Suppressor macrophage treated with lipopolysaccharide for 4 hours (primary cell): ENCODE measurements at regions not wholly inside any gene's neighbourhood (a gene's known extent, or its start where the extent isn't known, plus 50 kb on each side); places are given as distances from the start of the nearest gene placed in this dataset.

Experiments used
- DNase-seq: peaks from one replicate; pipeline ENCODE4 v3.0.0-alpha.2; 2020

DNA sequence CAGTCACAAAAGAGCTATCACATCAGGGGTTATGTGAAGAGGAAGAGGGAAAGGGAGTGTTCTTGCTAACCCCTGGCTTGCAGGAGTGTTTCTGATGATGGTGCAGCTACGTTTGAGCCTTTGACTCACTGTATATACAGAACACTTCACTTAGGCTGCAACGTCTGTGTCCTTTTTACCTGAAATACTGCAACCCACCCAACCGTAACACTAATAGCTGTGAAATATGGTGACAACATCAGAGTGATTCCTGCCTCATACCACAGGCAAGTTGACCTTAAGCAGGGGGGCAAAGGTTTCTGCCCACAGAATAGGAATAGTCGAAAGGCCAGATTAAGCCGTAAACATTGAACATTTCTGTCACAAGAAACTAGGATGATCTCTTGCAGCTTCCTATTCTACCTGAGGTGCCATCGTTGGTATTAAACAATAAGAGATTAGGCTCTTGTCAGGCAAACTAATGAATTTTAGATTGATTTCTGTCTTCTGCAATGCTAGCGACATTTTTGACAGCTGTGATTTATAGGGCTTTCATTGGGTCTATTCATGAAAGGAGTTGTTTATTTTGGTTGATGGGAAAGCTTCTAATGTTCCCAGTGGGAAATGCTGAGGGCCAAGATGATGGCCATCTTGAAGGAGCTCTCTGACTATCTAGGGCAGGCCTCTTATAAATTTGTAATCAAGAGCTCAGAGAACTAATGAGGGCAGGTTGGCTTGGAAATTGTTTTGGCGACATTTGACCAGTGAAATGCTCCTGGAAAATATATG, 316.8 kb downstream of the PIK3C3 start:
- DNase-seq: no peak

DNA sequence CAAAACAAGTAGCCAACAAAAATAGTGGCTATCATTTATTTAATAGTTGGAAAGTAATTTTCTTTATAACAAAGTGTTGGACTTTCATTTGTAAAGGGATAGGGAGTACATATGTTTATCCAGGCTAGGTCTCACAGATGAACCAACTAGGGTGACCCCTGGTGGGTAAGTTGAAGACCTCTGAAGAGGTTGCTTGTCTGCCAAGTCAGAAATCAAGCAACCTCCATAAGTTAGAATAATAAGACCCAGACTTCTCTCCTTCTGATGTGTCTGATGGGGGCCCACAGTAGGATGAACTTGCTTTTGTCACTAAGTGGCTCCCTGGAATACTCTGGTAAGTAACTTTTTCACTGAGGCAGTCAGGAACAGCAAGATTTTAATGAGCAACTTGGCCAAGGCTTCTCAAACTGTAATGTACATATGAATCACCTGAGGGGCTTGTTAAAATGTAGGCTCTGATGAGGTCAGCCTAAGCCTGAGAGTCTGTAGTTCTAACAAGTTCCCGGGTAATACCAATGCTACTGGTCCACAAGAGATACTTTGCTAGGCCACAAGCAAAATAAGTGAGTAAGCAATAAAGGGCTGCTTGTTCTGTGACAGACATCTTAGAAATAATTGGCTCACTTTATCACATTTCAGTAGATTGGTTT, 319.6 kb downstream of the PIK3C3 start:
- peak; percentile 15 for DNase-seq

DNA sequence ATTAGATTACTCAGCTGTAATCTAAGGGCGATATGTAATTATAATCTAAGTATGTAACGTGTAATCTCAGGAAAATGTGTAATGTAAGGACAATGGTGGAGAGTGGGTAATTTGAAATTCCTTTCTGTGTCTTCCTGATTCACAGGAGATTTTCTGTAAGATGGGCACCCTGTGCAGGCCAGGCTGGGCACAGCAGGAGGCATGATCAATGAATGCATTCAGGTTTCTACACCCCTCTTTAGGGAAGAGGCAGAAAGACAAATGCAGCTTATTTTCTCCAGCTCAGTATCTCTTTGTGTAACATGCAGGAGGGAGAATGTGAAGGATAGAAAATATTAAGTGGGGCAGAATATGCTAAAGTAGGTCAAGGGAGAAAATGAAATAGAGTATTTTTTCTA, 320.1 kb downstream of the PIK3C3 start:
- DNase-seq: no peak

DNA sequence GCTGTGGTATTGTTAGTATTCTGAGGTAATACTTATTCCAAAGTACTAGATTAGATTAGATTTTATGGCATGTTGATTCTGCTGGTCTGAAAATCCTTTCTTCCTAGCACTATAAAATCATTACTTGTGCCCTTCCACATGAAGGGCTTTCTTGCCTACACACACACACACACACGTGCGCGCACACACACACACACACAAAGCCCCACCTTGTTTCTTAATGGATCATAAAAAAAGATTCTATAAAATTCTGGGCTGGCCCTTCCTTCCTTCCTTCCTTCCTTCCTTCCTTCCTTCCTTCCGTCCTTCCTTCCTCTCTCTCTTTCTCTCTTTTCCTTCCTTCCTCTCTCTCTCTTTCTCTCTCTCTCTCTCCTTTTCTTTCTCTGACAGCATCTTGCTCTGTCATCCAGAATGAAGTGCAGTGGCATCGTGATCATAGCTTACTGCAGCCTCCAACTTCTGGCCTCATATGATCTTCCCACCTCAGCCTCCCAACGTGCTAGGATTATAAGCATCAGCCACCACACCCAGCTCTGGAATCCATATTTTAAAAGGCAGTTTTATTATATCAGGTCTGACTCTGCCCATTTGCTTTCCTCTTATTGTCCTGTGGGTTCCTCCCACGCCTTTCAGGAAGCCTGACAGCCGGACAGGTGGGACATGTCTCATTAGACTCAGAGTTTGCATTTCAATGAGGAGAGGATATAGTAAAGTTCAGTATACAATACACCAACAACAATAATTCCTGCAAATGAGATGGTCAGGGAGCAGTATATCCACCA, 321.1 kb downstream of the PIK3C3 start:
- no peak for DNase-seq

DNA sequence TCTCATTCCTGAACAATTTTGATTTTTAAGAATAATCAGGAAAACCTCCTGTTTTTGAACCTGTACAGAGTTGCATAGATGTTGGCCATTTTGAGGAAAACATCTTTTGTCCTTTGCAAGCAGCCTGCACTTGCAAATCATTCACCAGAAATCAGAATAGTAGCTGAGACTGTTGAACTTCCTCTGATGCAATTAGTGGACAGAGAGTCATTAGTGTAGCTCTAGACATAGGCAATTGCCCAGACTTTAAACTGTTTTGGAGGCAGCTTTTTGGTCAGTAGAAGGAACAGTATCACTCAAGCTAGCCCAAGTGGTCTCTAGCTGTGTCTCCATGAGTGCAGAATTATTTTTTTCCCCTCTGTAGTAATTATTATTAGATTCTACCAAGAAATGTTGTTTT, 326.1 kb downstream of the PIK3C3 start:
- DNase-seq: no peak

DNA sequence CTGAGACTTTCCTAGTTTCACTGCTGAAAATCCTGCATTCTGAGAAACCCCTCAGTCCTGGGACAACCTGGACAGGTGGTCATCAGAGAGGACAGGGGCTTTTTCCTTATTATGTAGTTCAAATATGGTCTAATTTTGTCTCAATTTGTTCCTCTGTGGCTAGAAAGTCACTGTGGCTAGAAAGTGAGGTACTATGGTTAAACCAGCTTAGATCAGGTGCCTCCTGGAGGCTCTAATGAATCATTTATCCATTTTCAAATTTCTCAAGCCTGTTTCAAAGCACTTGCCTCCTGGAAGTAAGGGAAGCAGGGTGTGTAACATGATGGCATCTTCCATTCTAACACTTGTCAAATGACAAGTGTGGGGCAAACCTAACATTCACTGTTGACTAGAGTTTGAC, 326.8 kb downstream of the PIK3C3 start:
- DNase-seq: no peak

DNA sequence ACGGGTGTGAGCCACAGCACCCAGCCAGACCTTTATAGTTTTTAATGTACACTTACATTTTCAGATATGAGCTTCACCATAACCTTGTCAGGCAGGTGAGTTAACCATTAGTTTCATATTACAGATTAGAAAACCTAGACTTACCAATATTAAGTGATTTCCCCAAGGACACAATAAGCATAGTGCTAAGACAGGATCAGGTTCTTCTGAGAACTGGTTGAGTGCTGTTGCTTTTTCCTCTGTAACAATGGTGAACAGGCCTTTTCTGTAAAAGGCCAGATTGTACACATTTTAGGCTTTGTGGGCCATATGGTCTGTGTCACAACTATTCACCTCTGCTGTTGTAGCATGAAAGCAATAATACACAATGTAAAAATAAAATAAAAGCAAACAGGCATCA, 332.0 kb downstream of the PIK3C3 start:
- DNase-seq: no peak

DNA sequence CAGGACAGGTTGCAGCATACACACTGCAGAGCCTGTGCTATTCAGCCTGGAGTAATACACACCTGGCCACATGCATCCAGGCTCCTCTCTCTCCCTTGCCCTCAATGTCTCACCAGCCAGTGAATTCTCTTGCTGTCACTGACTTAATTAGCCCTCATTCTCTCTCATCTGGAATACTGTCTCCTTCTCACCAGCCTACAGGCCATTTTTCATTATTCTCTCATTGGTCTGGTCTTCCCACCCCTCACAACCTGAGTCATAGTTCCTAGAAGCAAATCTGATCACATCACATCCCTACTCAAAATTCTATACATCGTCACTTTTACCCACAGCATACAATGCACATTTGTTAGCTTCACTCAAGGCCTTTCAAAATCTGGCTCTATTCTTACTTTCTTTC, 333.1 kb downstream of the PIK3C3 start:
- no peak for DNase-seq

DNA sequence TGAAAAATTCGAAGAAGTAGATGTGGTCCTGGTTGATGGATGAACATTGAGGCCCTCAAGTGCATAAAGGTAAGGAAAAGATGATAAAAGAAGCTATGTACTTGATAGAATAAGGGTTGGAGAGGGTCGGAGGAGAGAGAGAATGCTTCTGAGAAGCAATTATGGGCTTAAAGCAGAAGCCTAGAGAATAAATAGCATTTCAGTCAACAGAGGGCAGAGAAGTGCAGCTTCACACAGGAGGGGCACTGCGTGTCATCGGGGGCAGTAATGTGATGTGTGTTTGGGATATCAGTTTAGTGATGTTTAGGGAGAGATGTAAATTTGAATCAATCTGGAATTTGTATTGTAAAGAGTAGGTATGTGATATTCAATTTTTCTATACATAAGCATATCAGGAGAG, 334.5 kb downstream of the PIK3C3 start:
- DNase-seq: no peak

DNA sequence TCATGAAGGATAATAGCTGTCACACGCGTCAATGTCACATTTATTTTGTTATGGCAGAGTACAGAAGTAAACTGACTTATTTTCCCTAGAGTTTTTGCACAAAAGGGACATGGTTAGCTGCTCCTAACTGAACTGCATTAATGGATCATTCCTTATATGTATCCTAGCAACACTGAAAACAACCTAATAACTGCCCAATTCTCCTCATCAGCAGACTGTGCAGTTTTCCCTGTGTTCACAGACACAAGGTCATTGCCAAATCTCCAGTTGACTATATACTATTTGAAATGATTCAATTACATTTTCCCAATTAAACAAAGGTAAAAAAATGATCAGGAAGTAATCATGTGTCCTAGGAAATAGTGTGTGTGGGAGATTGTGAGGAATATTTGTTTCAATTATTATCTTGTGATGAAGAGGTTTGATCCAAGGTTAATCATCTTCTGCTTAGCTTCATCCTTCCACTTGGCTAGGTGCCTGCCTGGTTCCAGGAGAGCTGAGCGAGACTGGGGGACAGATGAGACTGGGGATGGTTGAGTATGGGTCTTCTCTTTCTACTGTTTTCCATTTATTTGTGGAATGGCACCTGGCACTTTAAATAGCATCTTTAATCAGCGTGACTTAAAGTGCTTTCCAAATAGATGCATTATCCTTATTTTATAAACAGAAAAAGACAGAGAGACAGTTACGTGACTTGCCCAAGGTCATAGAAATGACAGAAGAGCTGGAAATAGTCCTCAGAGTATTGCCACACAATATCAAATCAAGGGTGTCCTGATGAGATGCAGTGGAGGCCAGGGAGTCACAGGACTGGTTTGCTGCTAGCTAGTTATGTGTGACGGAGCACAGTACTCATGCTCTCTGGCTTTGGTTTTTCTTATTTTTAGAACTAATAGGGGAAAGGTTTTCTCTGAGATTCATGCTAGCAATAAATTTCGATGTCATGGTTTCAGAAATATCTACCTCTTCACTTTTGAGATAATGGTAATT, 335.6 kb downstream of the PIK3C3 start:
- no peak for DNase-seq

DNA sequence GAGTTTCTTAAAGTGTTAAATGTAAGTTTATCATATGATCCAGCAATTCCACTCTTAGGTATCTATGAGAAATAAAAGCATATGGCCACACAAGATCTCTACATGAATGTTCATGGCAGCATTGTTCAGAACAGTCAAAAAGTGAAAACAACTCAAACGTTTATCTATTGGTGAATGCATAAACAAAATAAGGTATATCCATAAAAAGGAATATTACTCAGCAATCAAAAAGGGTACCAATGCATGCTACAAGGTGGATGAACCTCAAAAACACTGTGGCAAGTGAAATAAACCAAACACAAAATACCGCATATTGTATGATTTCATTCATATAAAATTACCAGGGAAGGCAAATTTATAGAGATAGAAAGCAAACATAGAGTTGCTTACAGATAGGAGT, 337.6 kb downstream of the PIK3C3 start:
- DNase-seq: no peak

DNA sequence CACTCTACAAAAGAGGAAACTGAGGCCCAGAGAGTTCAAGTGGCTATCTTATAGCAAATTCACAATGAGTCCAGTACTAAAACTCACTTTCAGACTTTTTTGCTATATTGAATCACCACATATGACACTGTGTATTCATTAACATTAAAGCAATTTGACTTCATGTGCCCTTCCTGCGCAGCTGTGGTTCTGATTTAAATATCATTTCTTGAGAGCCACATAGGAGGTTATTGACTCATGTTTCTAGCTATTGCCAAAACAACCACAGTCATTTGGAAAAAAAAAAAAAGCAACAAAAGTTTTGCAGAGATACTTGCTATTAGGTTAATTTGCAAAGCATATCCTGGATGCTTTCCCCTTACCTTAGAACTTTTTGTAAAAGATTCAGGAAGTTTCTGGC, 341.2 kb downstream of the PIK3C3 start:
- no peak for DNase-seq

DNA sequence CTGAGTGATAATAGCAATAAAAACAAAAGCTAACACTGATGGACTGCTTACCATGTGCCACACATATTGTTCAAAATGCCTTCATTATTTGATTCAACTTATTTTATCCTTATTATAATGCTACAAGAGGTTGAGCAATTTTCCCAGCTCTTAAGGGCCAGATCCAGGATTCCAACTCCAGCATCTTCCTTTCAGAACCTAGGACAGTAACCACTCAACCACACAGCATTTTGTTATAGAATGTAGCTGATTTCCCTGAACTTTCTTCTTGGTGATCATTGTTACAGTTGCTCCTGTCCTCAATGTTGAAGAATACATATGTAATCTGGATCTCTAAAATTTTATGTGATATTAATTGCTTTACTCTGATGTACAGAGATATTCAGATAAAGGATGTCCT, 341.7 kb downstream of the PIK3C3 start:
- no peak for DNase-seq

DNA sequence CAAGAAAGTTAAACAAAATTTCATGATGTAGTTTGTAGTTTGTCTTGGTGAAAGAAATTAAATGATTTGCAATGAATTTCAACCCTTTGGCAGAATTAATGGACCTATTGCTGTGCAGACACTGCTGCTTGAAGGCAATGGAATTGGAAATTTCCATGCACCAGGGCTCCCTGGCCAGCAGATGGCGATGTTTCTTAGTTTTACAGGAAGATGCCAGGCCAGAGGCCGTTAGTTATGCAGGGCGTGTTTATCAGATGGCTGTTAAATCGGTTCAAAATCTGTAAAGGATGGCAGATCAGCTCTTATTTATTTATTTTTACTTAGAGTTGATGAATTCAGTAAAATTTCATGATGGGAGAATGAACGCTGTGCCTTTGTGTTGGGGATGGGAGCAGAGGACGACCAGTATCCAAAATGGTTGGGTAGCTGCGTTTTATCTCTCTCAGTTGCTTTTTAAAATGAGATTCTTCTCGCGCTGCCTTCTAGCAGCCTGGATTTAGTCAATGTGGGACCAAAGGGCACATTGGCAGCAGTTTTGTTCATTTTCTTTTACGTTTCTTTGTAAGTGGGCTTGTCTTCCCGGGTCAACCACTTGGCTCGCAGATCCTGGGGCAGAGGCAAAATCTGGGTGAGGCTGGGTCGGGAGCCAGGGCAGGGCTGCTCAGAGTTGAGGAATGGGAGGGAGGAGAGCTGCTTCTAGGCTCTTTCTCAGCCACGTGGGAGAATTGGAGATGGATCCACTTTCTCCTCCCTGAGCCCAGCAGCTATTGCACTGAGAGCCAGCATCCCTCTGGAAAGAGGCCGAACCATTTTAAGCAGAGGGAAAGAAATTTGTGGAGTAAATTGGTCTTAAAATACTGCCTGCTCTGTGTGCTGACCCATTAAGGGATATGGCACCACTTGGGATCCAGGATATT, 344.0 kb downstream of the PIK3C3 start:
- DNase-seq: peak; percentile 79

DNA sequence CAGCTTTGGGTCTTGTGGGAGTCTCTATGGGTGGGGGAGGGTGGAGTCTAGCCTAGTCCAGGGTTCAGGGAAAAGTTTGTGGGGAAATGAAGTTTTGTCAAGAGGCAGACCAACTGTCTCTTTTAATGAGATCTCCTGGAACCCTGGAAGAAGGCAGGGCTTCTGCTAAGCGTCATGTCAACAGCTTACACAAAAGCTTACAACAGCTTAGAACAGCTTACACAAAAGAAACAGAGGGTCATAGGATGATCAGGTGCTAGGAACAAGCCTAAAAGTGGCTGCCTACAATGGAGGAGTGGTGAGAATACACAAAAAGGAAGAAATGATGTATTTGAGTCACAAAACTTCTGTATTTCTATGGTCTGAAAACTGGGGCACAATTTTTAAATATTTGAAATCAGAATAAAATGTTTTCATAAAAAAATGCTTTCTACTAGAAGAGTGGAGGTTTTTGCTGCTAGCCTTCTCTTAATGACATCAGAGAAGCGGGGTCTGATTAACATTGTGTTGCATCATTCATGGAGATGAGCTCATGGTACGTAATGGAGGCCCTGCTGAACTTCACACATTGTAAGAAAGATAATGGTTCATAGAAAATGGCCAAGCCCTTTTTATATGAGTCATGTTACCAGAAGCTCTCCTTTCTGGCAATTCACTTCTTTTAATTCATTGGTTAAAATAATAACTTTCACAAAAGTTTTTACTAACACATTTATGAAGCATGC, 351.0 kb downstream of the PIK3C3 start:
- peak; percentile 21 for DNase-seq

DNA sequence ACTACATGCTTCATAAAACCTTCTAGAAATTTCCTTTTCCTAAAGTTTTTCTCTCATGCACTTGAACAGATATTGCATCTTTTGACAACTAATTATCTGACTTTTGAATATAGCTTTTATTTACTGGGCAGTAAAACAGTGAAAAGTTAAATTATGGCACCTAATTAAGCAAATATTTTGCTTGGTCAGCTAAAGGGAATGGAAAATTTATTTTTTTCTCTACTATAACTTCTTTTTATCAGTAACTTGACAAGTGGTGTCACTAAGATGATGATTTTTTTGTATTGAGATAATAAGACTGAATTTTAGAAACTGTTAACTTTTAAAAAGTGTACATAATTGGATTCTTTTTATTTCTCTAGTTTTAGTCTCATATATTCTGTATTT, 351.6 kb downstream of the PIK3C3 start:
- no peak for DNase-seq

DNA sequence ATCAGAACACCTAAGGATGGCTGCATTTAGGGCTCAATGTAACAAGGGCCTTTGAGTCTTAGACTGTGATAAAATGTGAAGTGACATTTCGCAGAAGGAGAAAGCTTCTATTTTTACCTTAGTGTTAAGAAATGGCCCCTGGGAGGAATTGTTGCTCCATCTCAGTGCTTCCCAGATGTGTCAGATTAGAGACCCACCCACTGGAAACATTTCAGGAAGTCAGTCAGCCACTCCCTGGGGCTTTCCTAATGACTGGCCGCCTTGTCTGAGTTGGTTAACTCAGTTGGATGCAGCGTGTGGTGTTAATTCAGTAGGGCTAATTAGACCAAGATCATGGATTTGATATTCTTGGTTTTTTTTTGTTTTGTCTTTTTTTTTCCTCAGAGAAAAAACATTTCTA, 355.9 kb downstream of the PIK3C3 start:
- peak; percentile 70 for DNase-seq

DNA sequence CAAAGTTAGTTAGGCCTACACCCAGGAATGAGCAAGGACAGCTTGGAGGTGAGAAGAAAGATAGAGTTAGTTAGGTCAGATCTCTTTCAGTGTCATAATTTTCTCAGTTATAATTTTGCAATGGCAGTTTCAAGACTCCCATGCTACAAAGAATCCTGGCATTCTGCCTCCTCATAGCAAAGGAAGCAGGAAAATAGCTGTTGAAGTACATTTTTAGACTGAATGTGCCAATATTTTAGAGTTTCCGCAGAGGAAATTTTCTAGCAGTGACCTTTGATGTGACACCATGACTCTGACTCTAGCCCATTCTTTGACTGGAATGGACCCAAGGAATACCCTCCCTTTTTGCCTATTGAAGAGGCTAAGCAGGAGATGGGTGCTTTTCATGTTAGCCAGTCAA, 371.7 kb downstream of the PIK3C3 start:
- DNase-seq: no peak

DNA sequence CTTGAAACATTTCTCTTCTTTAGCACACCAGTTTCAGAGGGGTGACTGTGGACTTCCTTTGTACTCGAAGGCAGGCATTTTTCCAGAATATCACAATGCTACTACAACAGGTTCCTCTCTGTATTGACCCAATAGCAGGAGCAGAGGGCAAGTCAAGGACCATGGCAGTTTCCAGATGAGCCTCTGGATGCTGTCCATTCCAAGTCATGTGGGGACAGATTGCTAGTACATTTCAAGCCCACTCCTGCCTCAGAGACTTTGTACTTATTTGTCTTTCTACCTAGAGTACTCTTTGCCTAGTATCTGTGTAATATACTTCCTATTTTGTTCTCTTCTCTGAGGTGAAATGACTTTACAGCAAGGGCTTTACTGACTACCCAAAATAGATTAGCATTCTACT, 373.9 kb downstream of the PIK3C3 start:
- no peak for DNase-seq

DNA sequence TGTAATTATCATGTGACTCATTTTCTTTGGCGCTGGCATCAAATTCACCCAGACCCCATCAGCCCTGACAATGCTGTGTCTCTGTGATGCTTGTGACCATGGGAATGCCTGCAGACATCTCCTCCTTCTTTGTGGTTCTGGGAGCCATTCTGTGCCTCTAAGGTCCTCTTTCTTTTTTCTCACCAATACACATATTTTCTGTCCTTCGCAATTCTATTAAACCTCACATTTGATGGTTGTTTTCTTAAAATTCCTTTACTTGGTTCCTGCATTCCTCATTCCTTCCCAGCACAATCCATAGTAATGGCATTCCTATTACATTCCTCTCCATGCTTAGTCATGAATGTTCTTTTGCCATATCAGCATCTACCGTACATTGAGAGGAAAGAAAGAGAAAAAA, 375.3 kb downstream of the PIK3C3 start:
- no peak for DNase-seq

DNA sequence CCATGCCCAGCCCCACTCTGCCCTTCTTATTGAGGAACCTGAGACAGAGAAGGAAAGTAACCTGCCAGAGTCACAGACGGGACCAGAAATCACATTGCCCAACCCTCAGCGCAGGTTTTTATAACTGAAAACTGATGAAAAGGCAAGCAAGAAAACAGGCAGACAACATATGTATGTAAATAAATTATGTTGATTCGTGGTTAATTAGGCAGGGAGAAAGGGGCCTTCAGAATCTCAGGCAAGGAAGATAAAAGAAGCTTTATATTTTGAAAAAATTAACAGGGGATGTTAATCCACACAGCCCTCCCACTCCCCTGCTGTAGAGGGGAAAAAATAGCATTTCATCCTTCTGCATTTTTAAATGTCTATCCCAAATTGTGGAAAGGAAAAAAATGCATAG, 378.5 kb downstream of the PIK3C3 start:
- DNase-seq: no peak
